ENCODE measurements at regions not wholly inside any gene's neighbourhood (a gene's known extent, or its start where the extent isn't known, plus 50 kb on each side); places are given as distances from the start of the nearest gene placed in this dataset.

DNA sequence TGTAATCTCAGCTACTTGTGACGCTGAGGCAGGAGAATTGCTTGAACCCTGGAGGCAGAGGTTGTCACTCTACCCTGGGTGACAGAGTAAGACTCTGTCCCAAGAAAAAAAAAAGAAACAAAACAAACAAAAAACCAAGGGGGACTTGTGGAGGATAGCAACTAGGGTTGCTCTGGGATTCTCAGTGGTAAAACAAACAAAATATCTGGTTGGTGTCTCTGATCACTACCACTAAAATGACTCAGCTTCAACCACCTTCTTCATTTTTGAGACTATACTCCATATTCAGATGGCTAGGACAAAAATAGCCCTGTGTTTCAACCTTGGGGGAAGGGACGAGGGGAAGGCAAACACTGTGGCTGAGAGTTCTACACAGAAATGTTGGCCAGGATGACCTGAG lies 110.3 kb downstream of the ARRDC3 start:
- TF ChIP-seq, protein P1, sequence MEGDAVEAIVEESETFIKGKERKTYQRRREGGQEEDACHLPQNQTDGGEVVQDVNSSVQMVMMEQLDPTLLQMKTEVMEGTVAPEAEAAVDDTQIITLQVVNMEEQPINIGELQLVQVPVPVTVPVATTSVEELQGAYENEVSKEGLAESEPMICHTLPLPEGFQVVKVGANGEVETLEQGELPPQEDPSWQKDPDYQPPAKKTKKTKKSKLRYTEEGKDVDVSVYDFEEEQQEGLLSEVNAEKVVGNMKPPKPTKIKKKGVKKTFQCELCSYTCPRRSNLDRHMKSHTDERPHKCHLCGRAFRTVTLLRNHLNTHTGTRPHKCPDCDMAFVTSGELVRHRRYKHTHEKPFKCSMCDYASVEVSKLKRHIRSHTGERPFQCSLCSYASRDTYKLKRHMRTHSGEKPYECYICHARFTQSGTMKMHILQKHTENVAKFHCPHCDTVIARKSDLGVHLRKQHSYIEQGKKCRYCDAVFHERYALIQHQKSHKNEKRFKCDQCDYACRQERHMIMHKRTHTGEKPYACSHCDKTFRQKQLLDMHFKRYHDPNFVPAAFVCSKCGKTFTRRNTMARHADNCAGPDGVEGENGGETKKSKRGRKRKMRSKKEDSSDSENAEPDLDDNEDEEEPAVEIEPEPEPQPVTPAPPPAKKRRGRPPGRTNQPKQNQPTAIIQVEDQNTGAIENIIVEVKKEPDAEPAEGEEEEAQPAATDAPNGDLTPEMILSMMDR (IDR thresholded peaks at IDR 0.05; ENCODE audit: unreplicated experiment), result no peak
- BruUV-seq (replicated peaks), result no TSS peak
- CTCF ChIA-PET, result interaction anchor here (0.7 kb wide), 1 partner anchor 28 kb away, joined by 4 read pairs; no protein-coding TSS in a partner anchor
- Mint-ChIP-seq H3K4me1 (ENCODE audit: low read depth, unreplicated experiment) (no peaks in the 10 kb centered on the region), H3K9me3 (ENCODE audit: low read depth, unreplicated experiment) (no peaks in the 10 kb centered on the region), H3K27me3 (ENCODE audit: unreplicated experiment) (no peaks in the 10 kb centered on the region), H3K36me3 (ENCODE audit: insufficient read depth, unreplicated experiment) (no peaks in the 10 kb centered on the region), H3K27ac (ENCODE audit: unreplicated experiment) (no peak overlapping the region), H3K4me3 (ENCODE audit: low read depth, unreplicated experiment) (no peak overlapping the region)
- intact Hi-C loops (cut with micrococcal nuclease; ENCODE audit: unreplicated experiment), result no loop called here
- no peak for DNase-seq

DNA sequence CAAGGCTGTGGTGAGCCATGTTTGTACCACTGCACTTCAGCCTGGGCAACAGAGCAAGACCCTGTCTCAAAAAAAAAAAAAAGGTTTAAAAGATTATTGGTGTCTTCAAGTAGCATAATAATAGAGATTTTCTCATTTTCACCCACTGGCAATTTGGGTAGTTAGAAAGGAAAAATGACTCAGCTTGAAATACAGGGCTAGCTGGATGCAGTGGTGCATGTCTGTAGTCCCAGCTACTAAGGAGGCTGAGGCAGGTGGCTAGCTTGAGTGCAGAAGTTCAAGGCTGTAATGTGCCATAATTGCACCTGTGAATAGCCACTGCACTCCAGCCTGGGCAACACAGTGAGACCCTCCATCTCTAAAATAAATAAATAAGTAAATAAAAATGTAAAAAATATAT lies 111.1 kb downstream of the ARRDC3 start:
- Mint-ChIP-seq H3K4me1 (ENCODE audit: low read depth, unreplicated experiment) (no peaks in the 10 kb centered on the region), H3K27me3 (ENCODE audit: unreplicated experiment) (no peaks in the 10 kb centered on the region), H3K36me3 (ENCODE audit: insufficient read depth, unreplicated experiment) (no peaks in the 10 kb centered on the region), H3K9me3 (ENCODE audit: low read depth, unreplicated experiment) (no peaks in the 10 kb centered on the region), H3K27ac (ENCODE audit: unreplicated experiment) (no peak overlapping the region), H3K4me3 (ENCODE audit: low read depth, unreplicated experiment) (no peak overlapping the region)
- CTCF ChIA-PET, result interaction anchor here (0.9 kb wide), 1 partner anchor 8 kb away, joined by 4 read pairs; no protein-coding TSS in a partner anchor
- intact Hi-C loops (cut with micrococcal nuclease; ENCODE audit: unreplicated experiment), result no loop called here
- no peak for DNase-seq
- BruUV-seq (replicated peaks), result no TSS peak
- TF ChIP-seq, protein P1 (IDR thresholded peaks at IDR 0.05; ENCODE audit: unreplicated experiment), result no peak

DNA sequence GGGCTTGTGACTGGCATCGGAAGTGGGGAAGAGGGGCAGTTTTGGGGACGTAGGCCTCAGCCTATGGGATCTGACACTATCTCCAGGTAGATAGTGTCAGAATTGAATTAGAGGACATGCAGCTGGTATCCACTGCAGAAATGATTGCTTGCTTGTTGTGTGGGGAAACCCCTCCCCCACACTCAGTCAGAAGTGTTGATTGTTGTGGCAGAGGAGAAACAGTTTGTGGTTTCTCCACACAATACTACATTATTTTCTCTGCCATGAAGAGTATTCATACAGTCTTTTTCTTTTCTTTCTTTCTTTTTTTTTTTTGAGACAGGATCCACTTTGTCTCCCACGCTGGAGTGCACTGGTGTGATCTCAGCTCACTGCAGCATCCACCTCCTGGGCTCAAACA lies 113.9 kb downstream of the ARRDC3 start:
- no peaks in the 10 kb centered on the region for H3K9me3 Mint-ChIP-seq (ENCODE audit: low read depth, unreplicated experiment)
- H3K27me3 Mint-ChIP-seq (ENCODE audit: unreplicated experiment), result no peaks in the 10 kb centered on the region
- no peak for DNase-seq
- CTCF ChIA-PET, result interaction anchor here (0.7 to 1.3 kb wide), 2 partner anchors 11 to 15 kb away, joined by 3 read pairs; no protein-coding TSS in a partner anchor
- no peak overlapping the region for H3K4me3 Mint-ChIP-seq (ENCODE audit: low read depth, unreplicated experiment)
- H3K36me3 Mint-ChIP-seq (ENCODE audit: insufficient read depth, unreplicated experiment), result no peaks in the 10 kb centered on the region
- no peak overlapping the region for H3K27ac Mint-ChIP-seq (ENCODE audit: unreplicated experiment)
- H3K4me1 Mint-ChIP-seq (ENCODE audit: low read depth, unreplicated experiment), result peaks cover 21% of the 10 kb centered on the region
- no TSS peak for BruUV-seq (replicated peaks)
- TF ChIP-seq, protein P1 (IDR thresholded peaks at IDR 0.05; ENCODE audit: unreplicated experiment), result no peak
- intact Hi-C loops (cut with micrococcal nuclease; ENCODE audit: unreplicated experiment), result no loop called here

DNA sequence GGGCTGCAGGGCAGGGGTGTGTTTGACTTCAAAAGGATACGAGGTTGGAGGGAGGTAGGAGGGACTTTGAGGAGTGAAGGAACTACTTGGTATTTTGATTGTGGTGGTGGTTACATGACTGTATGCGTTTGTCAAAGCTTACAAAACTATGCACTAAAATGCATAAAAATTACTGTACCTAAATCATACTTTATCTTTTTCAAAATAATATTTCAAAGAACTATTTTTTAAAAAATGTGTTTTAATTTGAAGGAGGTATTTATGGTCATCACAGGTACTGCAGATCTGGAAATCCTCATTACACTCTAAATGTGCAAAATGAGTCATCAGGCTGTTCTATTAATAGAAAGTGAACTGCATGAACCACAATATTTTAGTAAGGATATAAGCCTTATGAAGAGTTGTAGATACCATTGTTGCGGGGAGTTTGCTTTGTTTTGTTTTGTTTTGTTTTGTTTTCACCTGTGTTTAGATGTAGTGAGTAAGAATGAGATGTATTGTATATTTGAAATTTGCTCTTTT lies 116.9 kb downstream of the ARRDC3 start:
- TF ChIP-seq, protein P1 (IDR thresholded peaks at IDR 0.05; ENCODE audit: unreplicated experiment), result peak; percentile 3
- Mint-ChIP-seq H3K4me1 (ENCODE audit: low read depth, unreplicated experiment) (peaks cover 28% of the 10 kb centered on the region), H3K27me3 (ENCODE audit: unreplicated experiment) (no peaks in the 10 kb centered on the region), H3K4me3 (ENCODE audit: low read depth, unreplicated experiment) (no peak overlapping the region), H3K36me3 (ENCODE audit: insufficient read depth, unreplicated experiment) (no peaks in the 10 kb centered on the region), H3K9me3 (ENCODE audit: low read depth, unreplicated experiment) (no peaks in the 10 kb centered on the region), H3K27ac (ENCODE audit: unreplicated experiment) (peak overlapping the region; percentile 51)
- intact Hi-C loops (cut with micrococcal nuclease; ENCODE audit: unreplicated experiment), result no loop called here
- CTCF ChIA-PET, result no interaction called here
- DNase-seq, result no peak
- no TSS peak for BruUV-seq (replicated peaks)

Data from Calu3 (cell line).